GM19467 (cell line): ENCODE measurements at regions not wholly inside any gene's neighbourhood (a gene's known extent, or its start where the extent isn't known, plus 50 kb on each side); places are given as distances from the start of the nearest gene placed in this dataset.
"Not testable (repeated sequence)": the region's sequence is repeated elsewhere in the genome, so short reads cannot be mapped to it uniquely, and the experiment has no call there.

Source experiments
- ATAC-seq: cut with Tn5 transposase; IDR thresholded peaks from one replicate; pipeline ENCODE4 v1.9.1; 2021; ENCODE audit warnings: mild to moderate bottlenecking, moderate library complexity; ENCODE audit not compliant: unreplicated experiment

DNA sequence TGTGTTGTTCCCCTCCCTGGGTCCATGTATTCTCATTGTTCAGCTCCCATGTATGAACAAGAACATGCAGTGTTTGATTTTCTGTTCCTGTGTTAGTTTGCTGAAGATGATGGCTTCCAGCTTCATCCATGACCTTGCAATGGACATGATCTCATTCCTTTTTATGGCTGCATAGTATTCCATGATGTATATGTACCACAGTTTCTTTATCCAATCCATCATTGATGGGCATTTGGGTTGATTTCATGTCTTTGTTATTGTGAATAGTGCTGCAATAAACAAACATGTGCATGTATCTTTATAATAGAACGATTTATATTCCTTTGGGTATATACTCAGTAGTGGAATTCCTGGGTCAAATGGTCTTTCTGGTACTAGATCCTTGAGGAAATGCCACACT is 65.1 kb upstream of the SLC13A1 start:
- ATAC-seq, result not testable (repeated sequence)

DNA sequence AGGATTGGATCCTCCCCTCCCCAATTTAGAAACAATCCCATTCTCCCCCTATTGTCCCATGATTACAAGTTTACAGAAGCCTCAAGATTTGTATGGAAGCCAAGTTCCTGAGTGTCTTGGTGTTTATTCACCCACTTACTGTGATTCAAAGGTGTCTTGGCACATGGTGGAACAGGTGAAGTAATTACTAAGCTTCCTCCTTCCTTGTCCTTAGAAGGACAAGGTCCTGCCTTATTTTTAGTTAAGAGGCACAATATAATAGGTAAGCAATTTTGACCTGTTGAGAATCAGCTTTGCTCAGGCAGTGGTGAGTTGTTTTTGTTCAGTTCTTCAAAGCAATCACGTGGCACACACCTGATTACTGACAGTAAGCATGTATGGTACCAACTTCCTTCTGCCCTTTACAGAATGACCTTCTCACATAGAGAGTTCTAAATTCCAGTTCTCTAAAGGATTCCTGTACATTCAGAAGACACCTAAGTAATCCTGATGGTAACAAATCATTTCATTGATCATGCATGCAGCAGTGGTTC is 60.7 kb upstream of the SLC13A1 start:
- no peak for ATAC-seq

- no peak for ATAC-seq
Measured at GRCh38 chr7:123259759-123260158, 60.0 kb upstream of the SLC13A1 start.
